ENCODE measurements at regions not wholly inside any gene's neighbourhood (a gene's known extent, or its start where the extent isn't known, plus 50 kb on each side); places are given as distances from the start of the nearest gene placed in this dataset.

DNA sequence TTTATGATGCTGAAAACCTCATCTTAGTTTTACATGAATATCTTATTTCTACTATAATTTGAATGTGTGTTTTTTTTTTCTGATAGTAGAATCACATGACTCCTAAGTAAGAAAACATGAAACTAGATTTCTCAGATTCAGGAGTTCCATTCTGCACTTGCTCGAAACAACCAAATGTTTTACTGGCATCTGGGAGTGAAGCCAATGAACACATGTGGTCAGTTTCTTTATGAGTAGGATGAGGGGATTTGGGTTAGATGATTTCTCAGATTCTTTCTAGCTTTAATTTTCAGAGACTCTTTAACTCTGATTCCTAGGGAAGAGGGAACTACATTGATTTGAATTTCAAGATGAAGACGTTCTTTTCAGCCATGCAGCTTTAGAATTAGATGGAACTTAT is 225.0 kb upstream of the NT5C1B start:
- 76 to 80% methylated on average over 2 of the region's 2 CpGs for WGBS, 2 donors
- TF ChIP-seq, protein P1, sequence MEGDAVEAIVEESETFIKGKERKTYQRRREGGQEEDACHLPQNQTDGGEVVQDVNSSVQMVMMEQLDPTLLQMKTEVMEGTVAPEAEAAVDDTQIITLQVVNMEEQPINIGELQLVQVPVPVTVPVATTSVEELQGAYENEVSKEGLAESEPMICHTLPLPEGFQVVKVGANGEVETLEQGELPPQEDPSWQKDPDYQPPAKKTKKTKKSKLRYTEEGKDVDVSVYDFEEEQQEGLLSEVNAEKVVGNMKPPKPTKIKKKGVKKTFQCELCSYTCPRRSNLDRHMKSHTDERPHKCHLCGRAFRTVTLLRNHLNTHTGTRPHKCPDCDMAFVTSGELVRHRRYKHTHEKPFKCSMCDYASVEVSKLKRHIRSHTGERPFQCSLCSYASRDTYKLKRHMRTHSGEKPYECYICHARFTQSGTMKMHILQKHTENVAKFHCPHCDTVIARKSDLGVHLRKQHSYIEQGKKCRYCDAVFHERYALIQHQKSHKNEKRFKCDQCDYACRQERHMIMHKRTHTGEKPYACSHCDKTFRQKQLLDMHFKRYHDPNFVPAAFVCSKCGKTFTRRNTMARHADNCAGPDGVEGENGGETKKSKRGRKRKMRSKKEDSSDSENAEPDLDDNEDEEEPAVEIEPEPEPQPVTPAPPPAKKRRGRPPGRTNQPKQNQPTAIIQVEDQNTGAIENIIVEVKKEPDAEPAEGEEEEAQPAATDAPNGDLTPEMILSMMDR (IDR thresholded peaks at IDR 0.05): no peak
- H3K9me3 ChIP-seq: no peaks in the 10 kb centered on the region
- no peaks in the 10 kb centered on the region for H3K36me3 ChIP-seq
- H3K27me3 ChIP-seq: no peaks in the 10 kb centered on the region
- H3K4me3 ChIP-seq: no peak overlapping the region
- DNase-seq (no peak), ATAC-seq (no peak)
- no peak overlapping the region for H3K27ac ChIP-seq
- no peaks in the 10 kb centered on the region for H3K4me1 ChIP-seq
- intact Hi-C loops (cut with DNase I): no loop called here

DNA sequence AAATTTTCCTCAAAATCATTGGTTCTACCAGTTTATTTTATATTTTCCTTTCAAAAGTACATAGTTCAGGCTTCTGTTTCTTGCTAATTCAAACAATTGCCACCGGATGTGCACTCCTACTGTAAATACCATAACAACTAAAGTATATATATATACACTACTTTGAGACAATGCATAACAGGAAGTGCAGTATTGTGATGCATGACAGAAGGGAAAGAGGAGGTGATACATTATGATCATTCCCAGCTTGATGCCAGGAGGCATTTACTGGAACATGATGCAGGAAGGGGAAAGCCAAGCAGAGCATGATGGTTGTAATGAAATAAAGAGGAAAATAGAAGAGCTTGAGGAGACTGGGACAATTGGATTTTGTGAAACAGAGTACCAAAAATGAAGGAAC is 215.2 kb upstream of the NT5C1B start:
- ATAC-seq: no peak
- no peaks in the 10 kb centered on the region for H3K9me3 ChIP-seq

DNA sequence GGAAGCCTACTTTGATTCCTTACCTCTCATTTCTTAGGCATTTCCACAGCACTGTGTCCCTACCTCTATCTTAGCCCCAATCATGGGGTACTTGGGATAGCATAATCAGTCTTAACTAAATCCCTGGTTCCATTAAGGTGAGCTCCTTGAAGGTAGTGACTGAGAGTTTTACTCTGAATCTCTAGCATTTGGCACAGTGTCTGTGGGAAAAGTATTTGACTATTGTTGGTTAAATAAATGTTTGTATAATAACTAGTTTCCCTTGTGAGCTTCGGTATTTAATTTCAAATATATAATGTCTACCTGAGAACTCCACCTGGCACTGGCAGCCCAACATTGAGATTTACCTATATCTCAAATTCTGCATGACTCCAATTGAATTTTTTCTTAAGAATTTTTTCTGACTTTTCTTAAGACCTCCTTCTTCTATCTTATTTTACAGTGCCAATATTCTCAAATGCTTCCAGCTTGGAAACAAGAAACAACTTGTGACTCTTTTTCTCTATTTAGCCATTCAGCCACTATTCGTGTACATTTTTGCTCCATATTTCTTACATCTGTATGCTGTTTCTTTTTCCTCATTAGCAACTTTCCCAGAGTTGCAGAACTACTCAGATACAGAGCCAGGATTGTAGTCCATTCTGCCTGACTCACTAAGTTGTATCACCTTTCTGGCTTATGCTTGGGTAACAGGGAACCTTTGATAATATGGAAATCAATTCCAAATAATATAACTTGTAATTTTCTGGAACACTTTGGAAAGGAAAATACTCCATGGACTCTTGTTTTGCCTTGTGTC is 214.0 kb upstream of the NT5C1B start:
- WGBS, 2 donors: 85 to 89% methylated on average over 2 of the region's 2 CpGs
- no peak for ATAC-seq
- intact Hi-C loops (cut with DNase I): no loop called here
- Histone ChIP-seq H3K27me3 (no peaks in the 10 kb centered on the region), H3K9me3 (no peaks in the 10 kb centered on the region), H3K4me1 (no peaks in the 10 kb centered on the region), H3K36me3 (no peaks in the 10 kb centered on the region), H3K27ac (no peak overlapping the region), H3K4me3 (no peak overlapping the region)
- TF ChIP-seq, protein P1 (IDR thresholded peaks at IDR 0.05): no peak
- DNase-seq: no peak

More for the DNA sequence above, 215.2 kb upstream of the NT5C1B start:
- H3K36me3 ChIP-seq: no peaks in the 10 kb centered on the region
- no peak overlapping the region for H3K4me3 ChIP-seq
- WGBS, 2 donors: 74 to 75% methylated on average over 1 of the region's 1 CpG
- intact Hi-C loops (cut with DNase I): no loop called here
- DNase-seq: no peak
- TF ChIP-seq, protein P1 (IDR thresholded peaks at IDR 0.05): no peak
- no peaks in the 10 kb centered on the region for H3K4me1 ChIP-seq
- no peak overlapping the region for H3K27ac ChIP-seq
- no peaks in the 10 kb centered on the region for H3K27me3 ChIP-seq

GRCh38 chr2:18800240-18800971 is 211.0 kb upstream of the NT5C1B start:
- ATAC-seq (no peak), DNase-seq (no peak)
- H3K27me3 ChIP-seq: no peaks in the 10 kb centered on the region
- no peak overlapping the region for H3K4me3 ChIP-seq
- TF ChIP-seq, protein P1 (IDR thresholded peaks at IDR 0.05): no peak
- H3K4me1 ChIP-seq: no peaks in the 10 kb centered on the region
- no peaks in the 10 kb centered on the region for H3K9me3 ChIP-seq
- H3K36me3 ChIP-seq: no peaks in the 10 kb centered on the region
- intact Hi-C loops (cut with DNase I): no loop called here
- WGBS, 2 donors: 87 to 89% methylated on average over 6 of the region's 6 CpGs
- H3K27ac ChIP-seq: no peak overlapping the region

Data from heart right ventricle (tissue), 16 donors.